Jurkat, Clone E6-1 (cell line): ENCODE measurements at regions not wholly inside any gene's neighbourhood (a gene's known extent, or its start where the extent isn't known, plus 50 kb on each side); places are given as distances from the start of the nearest gene placed in this dataset.
"Not testable (repeated sequence)": the region's sequence is repeated elsewhere in the genome, so short reads cannot be mapped to it uniquely, and the experiment has no call there.

ENCODE experiments used
- DNase-seq: peaks from one replicate; pipeline ENCODE4 v3.0.0-alpha.2; 2011; ENCODE audit warnings: low read depth, low spot score
- H3K4me3 ChIP-seq: 2 replicates; pipeline ENCODE4 v1.5.1; 2011; ENCODE audit warnings: mild to moderate bottlenecking, low read length, control low read depth, moderate library complexity

DNA sequence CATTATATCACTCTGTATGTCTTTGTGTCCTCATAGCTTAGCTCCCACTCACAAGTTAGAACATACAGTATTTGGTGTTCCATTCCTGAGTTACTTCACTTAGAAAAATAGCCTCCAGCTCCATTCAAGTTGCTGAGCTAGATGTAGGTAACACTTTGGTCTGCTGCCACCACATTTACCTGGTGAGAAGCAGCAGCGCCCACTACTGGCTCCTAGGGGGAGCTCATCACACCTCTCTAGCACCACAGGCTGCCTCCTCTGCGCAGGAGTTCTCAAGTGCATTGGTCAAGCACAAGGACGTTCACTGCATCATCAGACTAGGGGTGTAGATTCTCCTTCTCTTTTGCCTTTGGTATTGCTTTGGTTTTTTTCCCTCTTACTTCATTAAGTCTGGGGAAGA is 530.9 kb upstream of the AUTS2 start:
- no peak overlapping the region for H3K4me3 ChIP-seq
- no peak for DNase-seq

DNA sequence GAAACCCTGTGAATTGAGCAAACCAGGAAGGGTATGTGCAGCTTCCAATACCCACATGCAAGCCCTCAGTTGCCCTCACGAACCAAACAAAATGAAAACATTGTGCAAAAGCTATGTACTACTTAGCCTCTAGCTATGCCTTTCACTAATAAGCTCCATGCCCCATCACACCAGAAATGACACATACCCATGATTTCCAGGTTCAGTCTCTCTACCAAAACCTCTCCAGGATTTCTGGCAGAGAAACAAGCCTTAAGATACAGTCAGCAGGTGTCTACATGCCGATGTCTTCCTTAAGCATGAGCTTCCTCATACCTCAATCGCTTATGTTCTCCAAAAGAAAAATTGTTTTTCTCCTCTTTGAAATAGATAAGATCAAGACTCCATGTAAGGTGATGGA is 527.8 kb upstream of the AUTS2 start:
- H3K4me3 ChIP-seq, result no peak overlapping the region
- DNase-seq, result no peak

DNA sequence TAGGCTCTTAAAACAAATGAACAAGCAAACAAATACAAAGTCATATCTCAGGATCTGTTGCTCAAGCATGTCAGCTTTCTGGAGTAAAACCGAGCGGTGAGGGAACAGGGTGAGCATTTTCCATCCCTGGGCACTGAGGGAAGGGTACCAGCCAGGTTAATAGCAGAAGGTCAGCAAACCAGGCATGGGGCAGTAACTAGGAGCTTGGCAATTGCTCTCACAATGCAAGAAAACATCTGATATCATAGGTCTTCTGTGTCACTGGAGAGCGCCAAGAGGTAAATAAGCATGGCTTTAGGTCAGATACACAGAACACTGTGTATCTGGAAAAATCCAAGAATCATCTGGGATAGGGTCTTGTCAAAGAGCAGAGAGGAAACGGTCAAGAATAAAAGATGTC is 521.7 kb upstream of the AUTS2 start:
- DNase-seq, result no peak

DNA sequence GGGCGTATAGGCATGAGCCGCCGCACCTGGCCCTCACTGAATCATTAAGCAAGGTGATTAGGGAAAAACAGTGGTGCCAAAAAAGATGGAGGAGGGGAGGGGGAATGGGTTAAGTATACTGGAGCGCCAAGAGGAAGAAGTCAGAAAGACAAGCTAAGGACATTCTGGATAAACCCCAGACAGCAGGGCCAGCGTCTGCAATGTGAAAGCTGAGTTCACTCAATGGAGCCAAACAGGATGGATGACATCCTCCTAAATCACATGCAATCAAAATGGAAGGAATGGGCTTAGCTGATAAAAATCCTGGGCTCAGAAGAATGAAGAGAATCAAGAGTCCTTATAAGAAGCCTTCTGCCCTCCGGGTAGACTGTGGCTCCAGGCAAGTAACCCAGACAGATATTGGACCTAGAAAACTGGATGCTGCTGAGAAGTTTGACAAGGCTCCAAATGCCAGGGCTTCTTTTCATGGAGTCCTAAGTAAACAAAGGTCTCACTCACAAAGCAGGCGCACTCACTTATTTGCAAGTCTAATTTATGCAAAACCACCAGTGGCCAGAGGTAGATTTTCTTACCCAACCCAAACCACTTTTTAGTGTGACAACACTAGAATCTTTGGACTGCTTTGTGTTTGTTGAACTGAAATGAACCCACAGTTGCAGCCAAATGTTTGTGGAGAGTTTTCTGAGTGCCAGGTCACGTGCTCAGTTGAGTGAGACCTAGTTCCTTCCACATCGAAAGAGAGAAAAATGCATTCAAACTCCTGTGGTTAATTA is 519.1 kb upstream of the AUTS2 start:
- no peak overlapping the region for H3K4me3 ChIP-seq
- DNase-seq, result no peak

More for the DNA sequence above, 521.7 kb upstream of the AUTS2 start:
- no peak overlapping the region for H3K4me3 ChIP-seq

DNA sequence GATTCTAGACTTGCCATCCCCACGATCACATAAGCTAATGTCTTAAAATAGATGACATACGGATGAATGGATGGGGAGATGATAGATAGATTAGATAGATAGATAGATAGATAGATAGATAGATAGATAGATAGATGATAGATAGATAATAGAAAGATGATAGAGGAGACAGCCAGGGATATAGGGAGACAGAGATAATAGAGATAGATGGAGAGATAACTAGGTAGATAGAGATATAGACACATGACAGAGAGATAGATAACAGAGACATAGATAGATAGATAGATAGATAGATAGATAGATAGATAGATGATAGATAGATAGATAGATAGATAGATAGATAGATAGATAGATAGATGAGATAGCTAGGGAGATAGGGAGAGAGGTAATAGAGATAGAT is 511.0 kb upstream of the AUTS2 start:
- DNase-seq, H3K4me3 ChIP-seq: not testable (repeated sequence)

DNA sequence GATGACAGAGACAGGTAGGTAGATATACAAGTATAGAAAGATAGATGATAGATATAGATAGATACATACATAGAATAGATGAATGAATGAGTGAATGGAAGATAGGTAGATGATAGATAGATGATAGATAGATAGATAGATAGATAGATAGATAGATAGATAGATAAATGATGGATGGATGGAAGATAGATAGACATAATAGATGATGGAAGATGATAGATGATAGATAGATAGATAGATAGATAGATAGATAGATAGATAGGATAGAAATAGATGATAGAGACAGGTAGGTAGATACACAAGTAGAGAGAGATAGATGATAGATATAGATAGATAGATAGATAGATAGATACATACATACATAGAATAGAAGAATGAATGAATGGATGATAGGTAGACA is 510.1 kb upstream of the AUTS2 start:
- no peak overlapping the region for H3K4me3 ChIP-seq
- no peak for DNase-seq

DNA sequence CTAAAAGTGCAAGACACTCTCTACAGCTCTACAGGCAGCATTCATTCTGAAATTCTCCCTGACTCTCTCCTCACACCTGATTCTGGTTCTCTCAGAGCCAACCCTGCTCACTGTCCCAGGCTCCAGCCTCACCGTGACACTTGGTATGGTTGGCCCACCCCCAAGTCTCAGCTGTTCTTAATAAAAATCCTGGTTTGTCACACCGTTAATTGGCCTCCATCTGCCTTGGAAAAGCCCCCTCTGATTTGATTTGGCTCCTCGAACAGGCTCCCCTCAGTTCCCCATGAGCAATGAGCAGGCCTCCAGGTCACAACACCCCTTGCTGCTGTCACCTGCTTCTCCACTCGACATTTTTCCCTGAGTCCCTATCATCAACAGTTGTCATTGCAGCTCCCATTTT is 507.3 kb upstream of the AUTS2 start:
- no peak overlapping the region for H3K4me3 ChIP-seq
- DNase-seq, result no peak

DNA sequence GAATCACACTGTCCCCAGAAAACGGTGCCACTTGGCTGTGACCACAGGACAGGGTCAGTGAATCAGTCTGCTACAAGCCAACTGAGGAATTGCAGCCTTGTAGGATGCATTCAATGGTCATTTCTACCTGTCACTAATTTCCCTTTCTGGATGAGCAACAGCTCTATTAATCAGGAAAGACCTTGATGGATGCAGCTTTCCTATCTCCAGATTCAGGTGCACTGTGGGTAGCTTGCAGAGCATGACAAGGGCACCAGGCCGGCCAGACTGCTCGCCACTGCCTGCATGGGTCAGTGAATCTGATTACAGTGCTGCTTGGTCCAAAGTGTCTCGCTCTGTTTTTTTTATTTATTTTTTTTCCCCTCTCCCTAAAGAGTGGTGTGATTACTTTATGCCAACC is 506.8 kb upstream of the AUTS2 start:
- DNase-seq, result no peak
- H3K4me3 ChIP-seq, result no peak overlapping the region

DNA sequence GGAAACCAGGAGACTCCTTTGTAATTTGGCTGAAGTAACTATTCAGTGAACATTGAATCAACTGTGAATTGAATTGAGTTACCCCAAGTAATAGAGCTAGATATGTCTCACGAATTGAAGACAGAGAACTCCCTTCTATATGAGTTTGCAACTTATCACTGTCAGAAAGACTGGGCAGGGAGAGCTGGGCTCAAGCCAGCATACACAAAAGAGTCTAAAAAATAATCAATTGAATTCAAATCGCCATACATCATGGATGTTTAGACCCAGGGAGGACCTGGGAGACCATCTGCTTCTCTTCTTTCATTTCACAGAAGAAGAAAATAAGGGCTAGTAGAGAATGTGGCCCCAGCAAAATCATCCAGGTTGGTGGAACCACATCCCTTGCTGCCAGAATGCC is 503.1 kb upstream of the AUTS2 start:
- H3K4me3 ChIP-seq, result no peak overlapping the region
- no peak for DNase-seq

DNA sequence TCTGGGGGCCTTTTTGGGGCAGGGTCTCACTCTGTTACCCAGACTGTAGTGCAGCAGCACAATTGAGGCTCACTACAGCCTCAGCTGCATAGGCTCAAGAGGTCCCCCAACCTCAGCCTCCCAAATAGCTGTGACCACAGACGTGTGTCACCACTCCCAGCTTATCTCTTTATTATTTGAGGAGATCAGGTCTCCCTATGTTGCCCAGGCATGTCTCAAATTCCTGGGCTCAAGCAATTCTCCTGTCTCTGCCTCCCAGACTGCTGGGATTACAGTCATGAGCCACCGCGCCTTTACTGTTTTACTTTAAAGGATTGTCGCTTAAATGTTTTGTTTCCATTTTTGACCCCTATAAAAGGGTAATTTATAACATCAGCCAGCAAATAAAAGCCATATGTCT is 502.6 kb upstream of the AUTS2 start:
- no peak overlapping the region for H3K4me3 ChIP-seq
- no peak for DNase-seq

DNA sequence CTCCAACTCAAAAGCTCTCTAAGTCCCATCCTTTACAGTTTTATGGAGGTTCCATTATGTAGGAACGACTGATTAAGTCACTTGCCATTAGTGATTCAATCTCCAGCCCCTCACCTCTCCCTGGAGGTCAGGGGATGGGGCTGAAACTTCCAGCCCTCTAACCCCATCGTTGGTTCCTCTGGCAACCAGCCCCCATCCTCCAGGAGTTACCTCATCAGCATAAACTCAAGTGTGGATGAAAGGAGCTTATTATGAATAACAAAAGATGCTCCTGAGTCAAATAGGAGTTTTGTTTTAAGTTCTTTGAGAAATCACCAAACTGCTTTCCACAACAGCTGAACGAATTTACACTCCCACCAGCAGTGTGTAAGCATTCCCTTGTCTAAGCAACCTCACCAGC is 494.3 kb upstream of the AUTS2 start:
- DNase-seq, result no peak
- no peak overlapping the region for H3K4me3 ChIP-seq

DNA sequence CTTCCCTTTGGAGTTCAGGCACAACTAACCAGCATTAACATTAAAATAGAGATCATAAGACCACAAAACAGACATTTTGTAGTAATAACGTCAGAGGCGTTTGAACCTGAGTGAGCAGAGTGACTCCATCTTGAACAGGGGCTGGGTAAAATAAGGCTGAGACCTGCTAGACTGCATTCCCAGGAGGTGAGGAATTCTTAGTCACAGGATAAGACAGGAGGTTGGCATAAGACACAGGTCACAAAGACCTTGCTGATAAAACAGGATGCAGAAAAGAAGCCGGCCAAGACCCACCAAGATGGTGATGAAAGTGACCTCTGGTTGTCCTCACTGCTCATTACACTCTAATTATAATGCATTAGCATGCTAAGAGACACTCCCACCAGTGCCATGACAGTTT is 493.2 kb upstream of the AUTS2 start:
- no peak for DNase-seq
- H3K4me3 ChIP-seq, result no peak overlapping the region

DNA sequence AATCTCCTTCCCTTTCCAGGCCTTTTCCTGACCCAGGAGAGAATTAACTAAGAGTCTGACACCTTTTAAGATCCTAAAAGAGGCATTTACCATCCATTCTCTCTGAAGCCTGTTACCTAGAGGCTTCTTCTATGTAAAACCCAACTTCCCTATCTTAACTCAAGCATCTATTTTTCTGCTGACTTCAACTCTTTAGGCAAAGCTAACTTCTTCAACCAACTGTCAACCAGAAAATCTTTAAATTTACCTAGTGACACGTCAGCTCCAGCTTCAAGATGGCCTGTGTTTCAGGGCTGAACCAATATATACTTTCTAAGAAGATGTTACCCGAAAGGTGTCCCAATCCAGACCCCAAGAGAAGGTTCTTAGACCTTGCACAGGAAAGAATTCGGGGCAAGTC is 492.3 kb upstream of the AUTS2 start:
- no peak overlapping the region for H3K4me3 ChIP-seq
- no peak for DNase-seq

DNA sequence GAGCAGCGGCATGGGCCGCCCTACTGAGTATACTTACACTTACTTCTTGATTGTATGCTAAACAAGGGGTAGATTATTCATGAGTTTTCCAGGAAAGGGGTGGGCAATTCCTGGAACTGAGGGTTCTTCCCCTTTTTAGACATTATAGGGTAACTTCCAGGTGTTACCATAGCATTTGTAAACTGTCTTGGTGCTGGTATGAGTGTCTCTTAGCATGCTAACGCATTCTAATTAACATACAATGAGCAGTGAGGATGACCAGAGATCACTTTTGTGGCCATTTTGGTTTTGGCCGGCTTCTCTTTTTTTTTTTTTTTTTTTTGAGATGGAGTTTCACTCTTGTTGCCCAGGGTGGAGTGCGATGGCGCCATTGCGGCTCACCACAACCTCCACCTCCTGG is 491.8 kb upstream of the AUTS2 start:
- H3K4me3 ChIP-seq, DNase-seq: not testable (repeated sequence)

DNA sequence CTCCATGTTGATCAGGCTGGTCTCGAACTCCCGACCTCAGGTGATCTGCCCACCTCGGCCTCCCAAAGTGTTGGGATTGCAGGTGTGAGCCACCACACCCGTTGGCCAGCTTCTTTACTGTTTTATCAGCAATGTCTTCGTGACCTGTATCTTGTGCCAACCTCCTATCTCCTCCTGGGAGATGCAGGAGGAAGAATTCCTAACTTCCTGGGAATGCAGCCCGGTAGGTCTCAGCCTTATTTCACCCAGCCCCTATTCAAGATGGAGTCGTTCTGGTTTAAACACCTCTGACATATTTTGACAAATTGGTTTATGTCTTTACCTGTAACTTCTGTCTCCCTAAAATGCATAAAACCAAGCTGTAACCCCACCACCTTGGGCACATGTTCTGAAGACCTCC is 491.3 kb upstream of the AUTS2 start:
- not testable (repeated sequence) for DNase-seq, H3K4me3 ChIP-seq

DNA sequence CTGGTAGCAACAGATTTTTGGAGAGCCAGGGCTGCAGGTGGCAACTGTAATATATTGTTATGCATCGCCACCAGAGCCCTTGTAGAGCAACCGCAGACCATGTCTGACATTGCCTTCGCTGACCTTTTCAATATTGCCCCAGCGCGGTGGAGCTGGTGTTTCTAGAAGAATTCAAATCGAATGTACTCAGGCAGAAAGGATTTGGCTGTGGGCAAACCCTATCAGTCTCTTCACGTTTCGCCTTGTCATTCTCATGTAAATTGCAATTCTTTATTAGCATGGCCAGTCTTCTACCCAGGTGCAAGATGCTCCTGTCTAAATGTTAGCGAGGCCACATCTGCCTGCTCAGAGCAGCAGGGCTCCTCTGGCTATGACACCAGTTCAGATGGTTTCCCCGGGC is 490.2 kb upstream of the AUTS2 start:
- H3K4me3 ChIP-seq, result no peak overlapping the region
- DNase-seq, result no peak

DNA sequence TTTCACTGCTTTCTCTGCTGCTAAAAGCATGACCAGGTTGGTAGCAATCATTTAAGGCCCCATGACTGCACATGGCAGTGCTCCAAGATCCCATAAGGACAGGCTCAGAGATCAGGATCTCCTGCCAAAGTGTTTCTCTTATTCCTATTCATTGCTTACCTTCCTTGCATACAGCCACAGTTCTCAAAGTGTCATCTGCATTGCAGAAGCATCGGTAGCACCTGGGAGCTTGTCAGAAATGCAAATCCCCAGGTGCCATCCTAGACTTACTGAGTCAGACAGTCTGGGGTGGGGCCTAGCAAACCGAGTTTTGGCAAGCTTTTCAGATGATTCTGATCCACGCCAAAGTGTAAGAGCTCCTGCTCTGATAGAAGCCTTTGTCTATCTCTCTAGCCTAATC is 489.0 kb upstream of the AUTS2 start:
- no peak overlapping the region for H3K4me3 ChIP-seq
- DNase-seq, result no peak

DNA sequence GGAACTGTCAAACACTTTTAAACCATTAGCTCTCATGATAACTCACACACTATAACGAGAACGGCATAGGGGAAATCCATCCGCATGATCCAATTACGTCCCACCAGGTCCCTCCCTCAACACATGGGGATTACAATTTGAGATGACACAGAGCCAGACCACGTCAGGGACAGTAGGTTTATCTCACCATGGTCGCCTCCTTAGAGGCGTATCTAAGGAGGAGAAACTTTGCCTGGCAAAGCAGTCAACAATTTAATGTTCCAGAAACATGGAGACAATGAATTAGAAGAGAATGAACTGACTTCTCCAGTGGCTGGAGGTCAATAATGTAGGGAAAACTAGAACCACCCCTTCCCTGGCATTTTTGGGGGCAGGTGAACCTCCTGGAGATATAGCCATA is 488.4 kb upstream of the AUTS2 start:
- no peak overlapping the region for H3K4me3 ChIP-seq
- DNase-seq, result no peak

DNA sequence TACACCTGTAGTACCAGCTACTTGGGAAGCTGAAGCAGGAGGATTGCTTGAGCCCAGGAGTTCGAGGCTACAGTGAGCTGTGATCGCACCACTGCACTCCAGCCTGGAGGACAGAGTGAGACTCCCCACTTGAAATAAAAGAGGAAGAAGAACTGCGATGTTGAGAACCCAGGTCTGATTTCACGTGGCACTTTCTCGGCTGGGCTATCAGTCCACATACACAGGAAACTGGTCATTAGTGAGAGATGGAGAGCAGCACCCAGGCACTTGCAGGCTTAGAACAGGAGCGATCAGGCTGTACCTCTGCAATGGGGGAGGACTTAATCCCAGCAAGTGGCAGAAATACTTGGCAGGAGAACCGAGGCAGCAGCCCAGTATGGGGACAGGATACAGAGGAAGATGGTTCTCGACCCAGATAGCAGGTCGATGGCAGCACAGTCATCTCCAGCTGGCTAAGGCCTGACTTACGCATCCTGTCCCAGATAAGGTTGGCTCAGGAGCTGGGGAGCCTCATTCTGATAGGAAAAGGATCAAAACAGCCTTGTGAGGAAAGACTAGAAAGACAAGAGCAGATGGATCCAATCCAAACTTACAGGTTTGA is 487.7 kb upstream of the AUTS2 start:
- no peak for DNase-seq
- H3K4me3 ChIP-seq, result no peak overlapping the region

DNA sequence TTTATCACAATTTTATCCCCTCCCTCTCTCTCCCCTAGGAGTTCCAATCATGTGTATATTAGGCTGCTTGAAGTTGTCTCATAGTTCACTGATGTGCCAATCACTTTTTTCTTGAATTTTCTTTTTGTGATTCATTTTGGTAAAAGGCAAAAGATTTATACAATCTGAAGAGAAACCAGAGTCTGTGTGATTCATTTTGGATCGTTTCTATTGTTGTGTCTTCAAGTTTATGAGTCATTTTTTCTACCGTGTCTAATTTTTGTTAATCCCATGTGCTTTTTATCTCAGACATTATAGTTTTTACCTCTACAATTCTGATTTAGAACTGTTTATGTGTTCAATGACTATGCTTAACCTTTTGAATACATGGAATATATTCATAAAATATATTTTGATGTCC is 483.9 kb upstream of the AUTS2 start:
- no peak for DNase-seq
- no peak overlapping the region for H3K4me3 ChIP-seq

DNA sequence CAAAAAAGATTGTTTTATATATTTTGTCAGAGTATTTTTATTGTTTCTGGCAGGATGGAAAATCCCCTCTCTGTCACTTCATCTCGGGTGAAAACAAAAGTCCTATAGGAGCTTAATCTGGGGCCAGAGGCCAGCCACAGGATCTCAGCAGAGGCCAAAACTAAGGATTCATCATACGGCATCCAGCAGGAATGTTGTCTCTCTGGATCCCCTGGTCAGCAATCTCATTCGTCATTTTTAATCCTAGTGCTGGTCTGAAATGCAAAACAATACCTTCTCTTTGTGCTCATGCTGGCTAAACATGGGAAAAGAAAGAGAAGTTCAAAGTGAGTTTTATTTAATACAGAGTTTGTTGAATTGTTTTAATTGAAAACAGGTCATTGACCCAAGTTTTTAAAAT is 482.5 kb upstream of the AUTS2 start:
- DNase-seq, result no peak
- no peak overlapping the region for H3K4me3 ChIP-seq
